GM12801 (cell line): ENCODE measurements at regions not wholly inside any gene's neighbourhood (a gene's known extent, or its start where the extent isn't known, plus 50 kb on each side); places are given as distances from the start of the nearest gene placed in this dataset.

Experiments used
- TF ChIP-seq, protein P1 (sequence below): IDR thresholded peaks from one replicate; pipeline ENCODE4 v1.5.1; 2011; ENCODE audit warnings: control low read depth; ENCODE audit not compliant: insufficient read length; ENCODE audit errors: extremely low read depth

DNA sequence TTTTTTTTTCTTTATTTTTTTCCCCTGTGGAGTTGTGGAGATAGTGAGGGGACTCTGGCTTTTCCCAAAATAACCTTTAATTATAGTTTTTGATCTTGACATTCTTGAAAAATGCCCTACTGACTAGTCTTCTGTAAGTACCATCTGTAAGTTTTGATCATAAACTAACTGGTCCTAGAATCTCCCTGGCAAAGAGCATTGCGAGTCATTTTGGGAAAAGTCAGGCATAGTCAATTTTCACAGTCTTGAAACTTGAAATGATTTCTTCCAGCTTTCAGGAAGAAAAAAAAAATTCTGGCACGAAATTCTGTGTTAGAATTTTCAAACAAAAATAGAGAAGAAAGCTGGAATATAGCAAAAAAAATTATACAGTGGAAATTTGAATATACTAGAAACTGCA is 181.2 kb upstream of the SNX7 start:
- TF ChIP-seq, protein P1, sequence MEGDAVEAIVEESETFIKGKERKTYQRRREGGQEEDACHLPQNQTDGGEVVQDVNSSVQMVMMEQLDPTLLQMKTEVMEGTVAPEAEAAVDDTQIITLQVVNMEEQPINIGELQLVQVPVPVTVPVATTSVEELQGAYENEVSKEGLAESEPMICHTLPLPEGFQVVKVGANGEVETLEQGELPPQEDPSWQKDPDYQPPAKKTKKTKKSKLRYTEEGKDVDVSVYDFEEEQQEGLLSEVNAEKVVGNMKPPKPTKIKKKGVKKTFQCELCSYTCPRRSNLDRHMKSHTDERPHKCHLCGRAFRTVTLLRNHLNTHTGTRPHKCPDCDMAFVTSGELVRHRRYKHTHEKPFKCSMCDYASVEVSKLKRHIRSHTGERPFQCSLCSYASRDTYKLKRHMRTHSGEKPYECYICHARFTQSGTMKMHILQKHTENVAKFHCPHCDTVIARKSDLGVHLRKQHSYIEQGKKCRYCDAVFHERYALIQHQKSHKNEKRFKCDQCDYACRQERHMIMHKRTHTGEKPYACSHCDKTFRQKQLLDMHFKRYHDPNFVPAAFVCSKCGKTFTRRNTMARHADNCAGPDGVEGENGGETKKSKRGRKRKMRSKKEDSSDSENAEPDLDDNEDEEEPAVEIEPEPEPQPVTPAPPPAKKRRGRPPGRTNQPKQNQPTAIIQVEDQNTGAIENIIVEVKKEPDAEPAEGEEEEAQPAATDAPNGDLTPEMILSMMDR, result no peak

DNA sequence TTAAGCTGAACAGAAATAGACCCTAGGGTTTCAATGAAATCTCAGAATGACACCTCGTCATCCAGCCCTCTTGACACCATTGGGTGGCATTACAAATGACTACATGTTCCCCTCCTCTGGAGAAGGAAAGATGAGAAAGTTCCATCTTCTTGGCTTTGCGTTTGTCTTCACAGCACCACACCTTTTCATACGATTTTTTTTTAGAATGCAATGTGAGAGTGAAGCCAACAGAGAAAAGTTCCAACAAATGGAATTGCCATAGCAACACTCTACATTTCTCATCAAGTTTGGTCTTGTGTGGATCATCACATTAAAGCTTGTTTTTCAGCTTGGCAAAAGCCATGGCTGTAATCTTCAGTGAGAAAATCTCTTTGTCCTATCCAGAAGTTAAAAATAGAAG is 183.4 kb upstream of the SNX7 start:
- TF ChIP-seq, protein P1, result no peak

DNA sequence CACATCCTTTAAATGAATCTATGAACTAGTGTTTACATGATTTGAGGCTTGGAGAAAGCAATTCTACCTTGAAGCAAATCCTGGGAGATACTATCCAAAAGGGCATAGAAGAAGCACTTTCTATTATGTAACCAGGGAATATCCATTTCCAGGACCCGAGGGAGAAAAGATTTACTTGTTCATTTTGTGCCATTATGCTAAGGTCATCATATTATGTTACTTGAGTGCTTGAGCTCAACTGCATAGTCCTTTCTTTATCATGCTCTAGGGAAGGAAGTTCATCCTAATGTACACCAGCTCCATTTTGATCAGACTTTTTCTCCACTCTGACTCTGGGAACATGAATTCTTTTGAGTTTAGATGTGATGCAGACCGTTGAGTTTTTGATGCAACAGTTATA is 188.6 kb upstream of the SNX7 start:
- TF ChIP-seq, protein P1, result no peak

DNA sequence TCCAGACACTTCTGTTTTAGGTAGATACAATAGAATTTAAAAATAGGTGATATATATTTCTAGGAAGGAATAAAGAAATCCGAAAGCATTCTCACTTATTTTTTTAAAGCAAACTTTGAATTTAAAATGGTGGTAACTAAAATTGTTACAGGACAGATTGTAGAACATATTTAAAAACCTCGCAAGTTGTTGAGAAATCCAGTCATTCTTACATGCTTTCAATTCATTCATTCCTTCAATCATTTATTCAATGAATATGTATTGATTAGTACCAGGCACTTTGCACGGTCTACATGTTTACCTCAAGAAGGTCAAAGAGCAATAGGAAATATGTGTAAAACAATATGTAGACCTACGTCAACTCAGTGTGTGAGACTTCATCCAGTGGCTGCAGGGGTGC is 189.9 kb upstream of the SNX7 start:
- TF ChIP-seq, protein P1, result no peak

DNA sequence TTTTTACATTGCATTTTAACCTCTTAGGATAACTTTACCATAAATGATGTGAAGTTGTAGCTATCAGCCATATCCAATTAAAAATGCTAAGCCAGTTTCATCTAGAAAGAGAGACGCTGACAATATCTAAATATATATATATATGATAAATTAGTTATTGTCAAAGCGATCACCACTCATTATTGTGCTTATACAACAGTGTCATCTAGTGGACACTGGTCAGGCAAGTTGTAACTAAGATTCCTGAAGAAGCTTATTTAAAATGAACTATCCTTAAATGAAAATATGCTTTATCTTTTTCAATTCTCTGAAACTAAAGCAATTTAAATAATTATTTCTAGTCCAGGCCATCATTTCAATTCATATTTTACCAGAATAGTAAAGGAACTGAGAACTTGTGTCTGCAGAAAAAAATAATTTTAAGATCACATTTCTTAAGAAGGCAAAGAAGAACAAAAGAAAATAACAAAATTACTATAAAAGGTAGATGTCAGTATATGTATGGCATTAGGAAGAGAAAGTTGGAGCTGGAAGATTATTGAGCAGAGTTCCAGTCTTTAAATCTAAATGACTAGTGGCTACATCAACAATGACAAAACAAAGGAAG is 193.3 kb upstream of the SNX7 start:
- TF ChIP-seq, protein P1, result no peak

DNA sequence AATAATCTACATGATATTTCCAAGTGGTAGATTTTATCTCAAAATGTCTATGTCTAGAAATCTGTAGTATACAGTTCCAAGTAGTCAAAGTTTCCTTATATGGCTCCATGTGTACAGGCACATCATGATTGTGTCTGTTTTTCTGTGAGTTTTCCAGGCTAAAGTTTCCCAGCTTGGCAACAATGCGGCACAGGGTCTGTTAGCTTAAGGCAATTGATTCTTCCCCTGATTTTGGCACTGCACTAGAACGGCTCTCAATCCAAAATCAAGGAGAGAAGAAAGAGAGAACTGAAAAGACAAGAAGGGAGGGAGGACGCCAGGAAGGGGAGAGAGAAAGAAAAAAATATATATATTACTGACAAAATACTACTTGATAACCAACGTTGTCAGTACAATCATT is 193.9 kb upstream of the SNX7 start:
- TF ChIP-seq, protein P1, result no peak

DNA sequence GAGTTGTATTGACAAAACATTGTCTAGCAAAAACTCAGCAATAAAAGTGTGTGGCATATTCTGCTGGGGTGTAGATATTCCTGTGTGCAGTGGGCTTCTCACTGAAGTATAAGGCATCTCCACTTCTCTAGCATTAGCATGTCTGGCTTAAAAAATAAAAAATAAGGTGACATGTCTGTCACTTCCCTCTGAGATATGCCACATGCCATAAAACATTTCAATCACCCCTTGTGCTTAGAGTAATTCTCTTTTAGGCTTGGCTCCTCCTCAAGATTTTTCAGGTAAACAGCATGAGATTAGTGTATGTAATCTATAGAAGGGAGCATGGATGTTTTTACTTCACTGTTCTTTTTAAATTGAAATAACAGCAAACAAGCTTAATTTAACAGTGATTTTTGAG is 194.4 kb upstream of the SNX7 start:
- TF ChIP-seq, protein P1, result no peak
